ENCODE measurements at regions not wholly inside any gene's neighbourhood (a gene's known extent, or its start where the extent isn't known, plus 50 kb on each side); places are given as distances from the start of the nearest gene placed in this dataset.

GRCh38 chr6:150721418-150722266 is 122.0 kb downstream of the PLEKHG1 start:
- H3K9me2 ChIP-seq (replicated peaks; ENCODE audit: low read depth, low read length) = no peaks in the 10 kb centered on the region
- H3K4me3 ChIP-seq (ENCODE audit: low read length, poor library complexity, severe bottlenecking) = peak overlapping the region; percentile 51
- no peaks in the 10 kb centered on the region; the same call in 1 of the 2 replicates for H3K36me3 ChIP-seq (ENCODE audit: insufficient read depth, low read length)
- H3K79me2 ChIP-seq (ENCODE audit: insufficient read depth, low read length) = peaks cover 63% of the 10 kb centered on the region
- H3K9me3 ChIP-seq (ENCODE audit: insufficient read depth, low read depth, low read length) = no peaks in the 10 kb centered on the region
- H4K20me1 ChIP-seq (ENCODE audit: insufficient read depth, low read length, poor library complexity, severe bottlenecking) = peaks cover 28% of the 10 kb centered on the region
- no peaks in the 10 kb centered on the region for H3K27me3 ChIP-seq (ENCODE audit: insufficient read depth, low read length, poor library complexity, severe bottlenecking)
- peaks cover 7% of the 10 kb centered on the region; the same call in 1 of the 2 replicates for H3F3A ChIP-seq (ENCODE audit: low read depth)
- peaks cover 45% of the 10 kb centered on the region for H3K4me1 ChIP-seq (ENCODE audit: insufficient read depth, low read length, poor library complexity, severe bottlenecking)
- no peak for TF ChIP-seq CTCF (conservative IDR thresholded peaks at IDR 0.05; ENCODE audit: low read length)
- no peak for TF ChIP-seq EZH2phosphoT487 (IDR thresholded peaks at IDR 0.05; ENCODE audit: borderline replicate concordance)
- H3K9ac ChIP-seq (ENCODE audit: low read depth, low read length, poor library complexity, severe bottlenecking) = peak overlapping the region; percentile 10
- H3K4me2 ChIP-seq (ENCODE audit: low read depth, low read length, poor library complexity, severe bottlenecking) = peak overlapping the region; percentile 69
- no peak overlapping the region for H2AFZ ChIP-seq (ENCODE audit: low read length)

GRCh38 chr6:150722614-150723344 is 123.1 kb downstream of the PLEKHG1 start:
- Histone ChIP-seq H3K27me3 (ENCODE audit: insufficient read depth, low read length, poor library complexity, severe bottlenecking) (no peaks in the 10 kb centered on the region), H3K4me3 (ENCODE audit: low read length, poor library complexity, severe bottlenecking) (no peak overlapping the region), H3K36me3 (ENCODE audit: insufficient read depth, low read length) (no peaks in the 10 kb centered on the region), H3K9me3 (ENCODE audit: insufficient read depth, low read depth, low read length) (no peaks in the 10 kb centered on the region), H3K79me2 (ENCODE audit: insufficient read depth, low read length) (peaks cover 65% of the 10 kb centered on the region), H3F3A (ENCODE audit: low read depth) (peaks cover 7% of the 10 kb centered on the region; the same call in 1 of the 2 replicates), H4K20me1 (ENCODE audit: insufficient read depth, low read length, poor library complexity, severe bottlenecking) (peaks cover 29% of the 10 kb centered on the region), H2AFZ (ENCODE audit: low read length) (no peak overlapping the region), H3K9ac (ENCODE audit: low read depth, low read length, poor library complexity, severe bottlenecking) (no peak overlapping the region), H3K4me2 (ENCODE audit: low read depth, low read length, poor library complexity, severe bottlenecking) (no peak overlapping the region), H3K4me1 (ENCODE audit: insufficient read depth, low read length, poor library complexity, severe bottlenecking) (peaks cover 45% of the 10 kb centered on the region), H3K9me2 (replicated peaks; ENCODE audit: low read depth, low read length) (no peaks in the 10 kb centered on the region)
- TF ChIP-seq EZH2phosphoT487 (IDR thresholded peaks at IDR 0.05; ENCODE audit: borderline replicate concordance) (no peak), CTCF (conservative IDR thresholded peaks at IDR 0.05; ENCODE audit: low read length) (no peak)

GRCh38 chr6:150723345-150723658 is 123.6 kb downstream of the PLEKHG1 start:
- Histone ChIP-seq H3K36me3 (ENCODE audit: insufficient read depth, low read length) (no peaks in the 10 kb centered on the region), H3K4me3 (ENCODE audit: low read length, poor library complexity, severe bottlenecking) (no peak overlapping the region), H3K27me3 (ENCODE audit: insufficient read depth, low read length, poor library complexity, severe bottlenecking) (no peaks in the 10 kb centered on the region), H3K9me2 (replicated peaks; ENCODE audit: low read depth, low read length) (no peaks in the 10 kb centered on the region), H3K9ac (ENCODE audit: low read depth, low read length, poor library complexity, severe bottlenecking) (no peak overlapping the region), H3K79me2 (ENCODE audit: insufficient read depth, low read length) (peaks cover 67% of the 10 kb centered on the region), H2AFZ (ENCODE audit: low read length) (no peak overlapping the region), H3K4me1 (ENCODE audit: insufficient read depth, low read length, poor library complexity, severe bottlenecking) (peaks cover 45% of the 10 kb centered on the region), H3K9me3 (ENCODE audit: insufficient read depth, low read depth, low read length) (no peaks in the 10 kb centered on the region), H3F3A (ENCODE audit: low read depth) (peaks cover 7% of the 10 kb centered on the region; the same call in 1 of the 2 replicates), H3K4me2 (ENCODE audit: low read depth, low read length, poor library complexity, severe bottlenecking) (peak overlapping the region; percentile 8), H4K20me1 (ENCODE audit: insufficient read depth, low read length, poor library complexity, severe bottlenecking) (peaks cover 34% of the 10 kb centered on the region)
- no peak for TF ChIP-seq EZH2phosphoT487 (IDR thresholded peaks at IDR 0.05; ENCODE audit: borderline replicate concordance)
- no peak for TF ChIP-seq CTCF (conservative IDR thresholded peaks at IDR 0.05; ENCODE audit: low read length)

All from Loucy (cell line).